ENCODE measurements at regions not wholly inside any gene's neighbourhood (a gene's known extent, or its start where the extent isn't known, plus 50 kb on each side); places are given as distances from the start of the nearest gene placed in this dataset.

- TF ChIP-seq CTCF (IDR thresholded peaks at IDR 0.05): no peak
- no peak for TF ChIP-seq POLR2A (IDR thresholded peaks at IDR 0.05)
These were observed 107.0 kb downstream of the NAB1 start for GRCh38 chr2:190755772-190756415.
